ENCODE measurements at regions not wholly inside any gene's neighbourhood (a gene's known extent, or its start where the extent isn't known, plus 50 kb on each side); places are given as distances from the start of the nearest gene placed in this dataset.

- DNase-seq: no peak
Measured at GRCh38 chr5:143581649-143582048, 178.2 kb upstream of the NR3C1 start.

GRCh38 chr5:143581147-143581546, 177.7 kb upstream of the NR3C1 start:
- no peak for DNase-seq

GRCh38 chr5:143576711-143577484, 173.4 kb upstream of the NR3C1 start:
- DNase-seq: no peak

- DNase-seq: no peak
Measured at GRCh38 chr5:143575286-143575685, 171.8 kb upstream of the NR3C1 start.

GRCh38 chr5:143574236-143574635, 170.8 kb upstream of the NR3C1 start:
- DNase-seq: no peak

GRCh38 chr5:143573568-143574170, 170.2 kb upstream of the NR3C1 start:
- DNase-seq: no peak

GRCh38 chr5:143572671-143573070, 169.2 kb upstream of the NR3C1 start:
- DNase-seq: no peak

- no peak for DNase-seq
Measured at GRCh38 chr5:143571642-143572624, 168.4 kb upstream of the NR3C1 start.

- no peak for DNase-seq
Measured at GRCh38 chr5:143570989-143571388, 167.5 kb upstream of the NR3C1 start.

- no peak for DNase-seq
Measured at GRCh38 chr5:143569722-143570567, 166.5 kb upstream of the NR3C1 start.

GRCh38 chr5:143569213-143569701, 165.8 kb upstream of the NR3C1 start:
- DNase-seq: no peak

- DNase-seq: no peak
Measured at GRCh38 chr5:143567583-143568504, 164.4 kb upstream of the NR3C1 start.

GRCh38 chr5:143566139-143566538, 162.7 kb upstream of the NR3C1 start:
- no peak for DNase-seq

- DNase-seq: no peak
Measured at GRCh38 chr5:143564417-143564816, 160.9 kb upstream of the NR3C1 start.

GRCh38 chr5:143562935-143563334, 159.4 kb upstream of the NR3C1 start:
- no peak for DNase-seq

GRCh38 chr5:143561219-143561618, 157.7 kb upstream of the NR3C1 start:
- no peak for DNase-seq

GRCh38 chr5:143560378-143560777, 156.9 kb upstream of the NR3C1 start:
- DNase-seq: no peak

- DNase-seq: no peak
Measured at GRCh38 chr5:143559586-143560109, 156.2 kb upstream of the NR3C1 start.

GRCh38 chr5:143558048-143558447, 154.6 kb upstream of the NR3C1 start:
- no peak for DNase-seq

GRCh38 chr5:143557061-143557818, 153.8 kb upstream of the NR3C1 start:
- peak; percentile 8 for DNase-seq

Data from NCI-H1092 (cell line).